Lung (tissue), 11 donors: ENCODE measurements at regions not wholly inside any gene's neighbourhood (a gene's known extent, or its start where the extent isn't known, plus 50 kb on each side); places are given as distances from the start of the nearest gene placed in this dataset.

ENCODE experiments used
- ATAC-seq: fragments of 200-7000 bp; cut with Tn5 transposase; one replicate; pipeline ENCODE4 v1.9.1; 2020; ENCODE audit warnings: moderate number of reproducible peaks; ENCODE audit not compliant: insufficient read depth, low FRiP score
- DNase-seq, 3 donors: peaks; one replicate each; pipeline ENCODE4 v3.0.0-alpha.2; 2013 to 2017
- H3K27ac ChIP-seq, 2 donors: one replicate each; pipeline ENCODE4 v1.5.1; 2013; ENCODE audit warnings: mild to moderate bottlenecking in 2 of 2, moderate library complexity in 2 of 2, control low read depth in 1 of 2, inconsistent platforms in 1 of 2, low read depth in 1 of 2, low read length in 1 of 2
- H3K27me3 ChIP-seq, 3 donors: one replicate each; pipeline ENCODE4 v1.5.1; 2013; ENCODE audit warnings: low read length in 2 of 3; ENCODE audit not compliant: control insufficient read depth in 3 of 3, insufficient read depth in 3 of 3
- H3K36me3 ChIP-seq, 4 donors: one replicate each; pipeline ENCODE4 v1.5.1; 2013; ENCODE audit warnings: low read length in 4 of 4, mild to moderate bottlenecking in 1 of 4, moderate library complexity in 1 of 4; ENCODE audit not compliant: control insufficient read depth in 4 of 4, insufficient read depth in 4 of 4
- H3K4me1 ChIP-seq, 5 donors: one replicate each; pipeline ENCODE4 v1.5.1; 2013; ENCODE audit warnings: low read length in 5 of 5, mild to moderate bottlenecking in 2 of 5, moderate library complexity in 1 of 5; ENCODE audit not compliant: control insufficient read depth in 5 of 5, insufficient read depth in 5 of 5
- H3K4me3 ChIP-seq: one replicate; pipeline ENCODE4 v1.5.1; 2013; ENCODE audit warnings: mild to moderate bottlenecking, control low read depth, moderate library complexity
- H3K9ac ChIP-seq, 2 donors: one replicate each; pipeline ENCODE4 v1.5.1; 2013; ENCODE audit warnings: low read length in 2 of 2, control low read depth in 1 of 2; ENCODE audit not compliant: insufficient read depth in 1 of 2
- H3K9me3 ChIP-seq, 4 donors: one replicate each; pipeline ENCODE4 v1.5.1; 2013; ENCODE audit warnings: low read length in 3 of 4, mild to moderate bottlenecking in 1 of 4, moderate library complexity in 1 of 4; ENCODE audit not compliant: control insufficient read depth in 4 of 4, insufficient read depth in 3 of 4
- CTCF ChIP-seq: IDR thresholded peaks from 2 replicates; pipeline ENCODE4 v1.5.1; 2012; ENCODE audit warnings: mild to moderate bottlenecking; ENCODE audit errors: control extremely low read depth, extremely low read depth
- WGBS, 2 donors: extraction: QIAGEN DNeasy Blood & Tissue Kit; methylation state at CpG; one replicate each; pipeline ENCODE4 v1.1.7; 2013; 5-methylcytosine and 5-hydroxymethylcytosine counted together
- donor health status: control.
- donor health status: control.
- donor health status: Bipolar disorder and iron deficiency.
- donor health status: healthy.
- donor health status: DM: yes; HTN: yes; CAD: no.

- no peak for TF ChIP-seq CTCF
- Histone ChIP-seq H3K9me3 (no peaks in the 10 kb centered on the region), H3K4me1 (no peaks in the 10 kb centered on the region), H3K27me3 (peaks cover 0 to 14% (median 0%) of the 10 kb centered on the region in 3 donors), H3K27ac (no peak overlapping the region), H3K36me3 (no peaks in the 10 kb centered on the region), H3K9ac (no peak overlapping the region), H3K4me3 (no peak overlapping the region)
- DNase-seq (no peak), ATAC-seq (no peak)
- WGBS, 2 donors = 80 to 85% methylated on average over 2 of the region's 2 CpGs
These were observed 91.2 kb upstream of the ANO4 start for GRCh38 chr12:100703337-100703736.

GRCh38 chr12:100703868-100704267, 90.7 kb upstream of the ANO4 start:
- Histone ChIP-seq H3K27ac (no peak overlapping the region), H3K27me3 (peaks cover 0 to 11% (median 0%) of the 10 kb centered on the region in 3 donors), H3K4me3 (no peak overlapping the region), H3K9ac (no peak overlapping the region), H3K36me3 (no peaks in the 10 kb centered on the region), H3K4me1 (no peaks in the 10 kb centered on the region), H3K9me3 (no peaks in the 10 kb centered on the region)
- no peak for TF ChIP-seq CTCF
- ATAC-seq (no peak), DNase-seq (no peak)
- 85 to 86% methylated on average over 2 of the region's 2 CpGs for WGBS, 2 donors

- Histone ChIP-seq H3K27ac (no peak overlapping the region), H3K4me1 (no peaks in the 10 kb centered on the region), H3K9ac (no peak overlapping the region), H3K9me3 (no peaks in the 10 kb centered on the region), H3K36me3 (no peaks in the 10 kb centered on the region), H3K4me3 (no peak overlapping the region), H3K27me3 (peaks cover 0 to 11% (median 0%) of the 10 kb centered on the region in 3 donors)
- ATAC-seq (peak; percentile 58), DNase-seq (peak in 2 of 3 donors; percentile 14 to 23)
- WGBS, 2 donors = 52 to 82% methylated on average over 3 of the region's 3 CpGs
- no peak for TF ChIP-seq CTCF
These were observed 88.5 kb upstream of the ANO4 start for GRCh38 chr12:100706033-100706432.

GRCh38 chr12:100708591-100708990, 86.0 kb upstream of the ANO4 start:
- TF ChIP-seq CTCF = no peak
- ATAC-seq (no peak), DNase-seq (no peak)
- Histone ChIP-seq H3K9me3 (no peaks in the 10 kb centered on the region), H3K27ac (no peak overlapping the region), H3K4me3 (no peak overlapping the region), H3K4me1 (no peaks in the 10 kb centered on the region), H3K9ac (no peak overlapping the region), H3K27me3 (peaks cover 0 to 18% (median 0%) of the 10 kb centered on the region in 3 donors), H3K36me3 (no peaks in the 10 kb centered on the region)
- 0% methylated on average over 1 of the region's 1 CpG for WGBS, 2 donors
